Gastroesophageal sphincter (tissue), 4 donors: ENCODE measurements at regions not wholly inside any gene's neighbourhood (a gene's known extent, or its start where the extent isn't known, plus 50 kb on each side); places are given as distances from the start of the nearest gene placed in this dataset.

ENCODE experiments used
- ATAC-seq: fragments of 150-250 bp; one replicate; pipeline ENCODE4 v1.9.1; 2016; ENCODE audit warnings: mild to moderate bottlenecking, moderate library complexity
- H3K27ac ChIP-seq, 4 donors: fragments of 200-600 bp; sonication (generic) in 3 of 4; 1 replicate in 3 of 4; 2 replicates in 1 of 4; pipeline ENCODE4 v1.5.1; 2016 to 2019
- H3K27me3 ChIP-seq: fragments of 200-600 bp; sonication (generic); one replicate; pipeline ENCODE4 v1.5.1; 2019
- H3K36me3 ChIP-seq, 2 donors: fragments of 200-600 bp; sonication (generic); one replicate each; pipeline ENCODE4 v1.5.1; 2019; ENCODE audit warnings: control low read depth in 1 of 2
- H3K4me1 ChIP-seq, 3 donors: fragments of 200-600 bp; sonication (generic); 1 replicate in 2 of 3; 2 replicates in 1 of 3; pipeline ENCODE4 v1.5.1; 2016 to 2019; ENCODE audit warnings: control low read depth in 2 of 3
- H3K4me3 ChIP-seq, 2 donors: fragments of 200-600 bp; sonication (generic); one replicate each; pipeline ENCODE4 v1.5.1; 2019; ENCODE audit warnings: mild to moderate bottlenecking in 1 of 2, moderate library complexity in 1 of 2
- H3K9me3 ChIP-seq, 3 donors: fragments of 200-600 bp; sonication (generic); one replicate each; pipeline ENCODE4 v1.5.1; 2017 to 2019; ENCODE audit warnings: control low read depth in 2 of 3
- CTCF ChIP-seq, 4 experiments: fragments of 200-600 bp in 2 of 4; fragments of 450-650 bp in 2 of 4; sonication (generic) in 1 of 4; IDR thresholded peaks; one replicate each; pipeline ENCODE4 v1.5.1; 2017 to 2019; ENCODE audit warnings: antibody characterized with exemption in 4 of 4, mild to moderate bottlenecking in 2 of 4, moderate library complexity in 2 of 4
- EP300 ChIP-seq: sonication (generic); formaldehyde crosslinking; IDR thresholded peaks from one replicate; pipeline ENCODE4 v1.6.1; 2017; ENCODE audit warnings: antibody characterized with exemption, mild to moderate bottlenecking
- POLR2A ChIP-seq, 2 donors: fragments of 450-650 bp; IDR thresholded peaks; one replicate each; pipeline ENCODE4 v1.6.1; 2017; ENCODE audit warnings: antibody characterized with exemption in 2 of 2, mild to moderate bottlenecking in 2 of 2, moderate library complexity in 1 of 2
- POLR2AphosphoS5 ChIP-seq: sonication (generic); formaldehyde crosslinking; IDR thresholded peaks from one replicate; pipeline ENCODE4 v1.6.1; 2017; ENCODE audit warnings: antibody characterized with exemption
- WGBS, 2 donors: methylation state at CpG; one replicate each; pipeline ENCODE4 v1.1.5; 2018; ENCODE audit warnings: low coverage in 1 of 2; 5-methylcytosine and 5-hydroxymethylcytosine counted together

- WGBS, 2 donors: 81 to 93% methylated on average over 3 of the region's 3 CpGs
- no peaks in the 10 kb centered on the region for H3K9me3 ChIP-seq
- H3K27me3 ChIP-seq: no peaks in the 10 kb centered on the region
- no peak overlapping the region for H3K27ac ChIP-seq
- TF ChIP-seq POLR2A (IDR thresholded peaks at IDR 0.05) (no peak), EP300 (no peak), CTCF (IDR thresholded peaks at IDR 0.05) (no peak), POLR2AphosphoS5 (no peak)
- no peak for ATAC-seq
- no peak overlapping the region for H3K4me3 ChIP-seq
- no peaks in the 10 kb centered on the region for H3K36me3 ChIP-seq
- peaks cover 0 to 17% (median 0%) of the 10 kb centered on the region in 3 donors for H3K4me1 ChIP-seq
Observed at GRCh38 chr12:67520606-67521005, 127.9 kb upstream of the DYRK2 start.

DNA sequence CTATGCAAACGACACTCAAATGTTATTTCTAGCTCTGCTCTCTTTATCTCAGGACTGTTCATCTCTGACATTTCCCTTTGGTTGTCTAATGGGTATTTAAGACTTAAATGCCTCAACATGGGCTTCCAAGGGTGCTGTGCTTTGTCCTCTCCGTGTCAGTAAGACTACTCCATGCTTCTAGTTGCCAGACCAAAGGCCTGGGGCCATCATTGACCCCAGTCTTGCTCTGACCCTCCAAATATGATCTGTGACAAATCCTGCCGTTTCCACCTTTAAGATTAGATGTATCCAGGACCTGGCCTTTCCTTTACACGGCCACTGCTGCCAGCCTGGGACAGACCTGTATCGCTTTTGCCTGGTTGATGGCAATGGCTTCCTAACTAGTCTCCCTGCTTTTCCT lies 126.3 kb upstream of the DYRK2 start:
- peaks cover 0 to under 1% (median 0%) of the 10 kb centered on the region in 3 donors for H3K4me1 ChIP-seq
- no peak for TF ChIP-seq EP300
- no peak for TF ChIP-seq POLR2A (IDR thresholded peaks at IDR 0.05)
- TF ChIP-seq CTCF (IDR thresholded peaks at IDR 0.05): no peak
- TF ChIP-seq POLR2AphosphoS5: no peak
- H3K9me3 ChIP-seq: no peaks in the 10 kb centered on the region
- WGBS, 2 donors: 57 to 68% methylated on average over 2 to 5 of the region's 5 CpGs
- no peak overlapping the region for H3K4me3 ChIP-seq
- ATAC-seq: no peak
- no peaks in the 10 kb centered on the region for H3K27me3 ChIP-seq
- no peaks in the 10 kb centered on the region for H3K36me3 ChIP-seq
- no peak overlapping the region for H3K27ac ChIP-seq

DNA sequence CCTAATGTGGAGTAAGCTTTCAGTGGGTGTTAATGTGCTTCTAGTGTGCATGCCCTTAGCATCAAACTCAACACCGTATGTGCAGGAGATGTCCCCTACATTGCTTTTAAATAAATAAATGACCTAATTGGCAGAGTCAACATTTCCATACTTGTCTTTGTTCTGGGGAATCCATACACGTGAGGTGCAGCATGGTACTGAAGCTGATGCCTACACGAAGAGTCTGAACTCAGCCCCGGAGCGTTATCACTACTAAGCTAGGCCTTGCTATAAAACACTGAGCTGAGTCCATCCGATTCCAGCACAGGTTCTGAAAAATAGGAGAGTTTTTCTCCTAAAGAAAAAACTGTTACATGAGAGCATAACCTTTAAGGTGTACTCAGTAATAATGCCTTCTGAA lies 125.0 kb upstream of the DYRK2 start:
- WGBS, 2 donors: 96 to 100% methylated on average over 4 to 6 of the region's 6 CpGs
- H3K9me3 ChIP-seq: no peaks in the 10 kb centered on the region
- H3K27me3 ChIP-seq: no peaks in the 10 kb centered on the region
- no peaks in the 10 kb centered on the region for H3K36me3 ChIP-seq
- TF ChIP-seq POLR2A (IDR thresholded peaks at IDR 0.05): no peak
- no peak for TF ChIP-seq POLR2AphosphoS5
- no peak for TF ChIP-seq CTCF (IDR thresholded peaks at IDR 0.05)
- TF ChIP-seq EP300: no peak
- no peak overlapping the region for H3K4me3 ChIP-seq
- H3K27ac ChIP-seq: no peak overlapping the region
- no peaks in the 10 kb centered on the region for H3K4me1 ChIP-seq
- ATAC-seq: no peak

- no peaks in the 10 kb centered on the region for H3K9me3 ChIP-seq
- H3K4me1 ChIP-seq: no peaks in the 10 kb centered on the region
- no peak overlapping the region for H3K4me3 ChIP-seq
- H3K27ac ChIP-seq: no peak overlapping the region
- TF ChIP-seq CTCF (IDR thresholded peaks at IDR 0.05) (no peak), EP300 (no peak), POLR2AphosphoS5 (no peak), POLR2A (IDR thresholded peaks at IDR 0.05) (no peak)
- H3K27me3 ChIP-seq: no peaks in the 10 kb centered on the region
- H3K36me3 ChIP-seq: no peaks in the 10 kb centered on the region
- WGBS, 2 donors: 65 to 79% methylated on average over 8 to 11 of the region's 11 CpGs
- no peak for ATAC-seq
Observed at GRCh38 chr12:67524861-67525616, 123.5 kb upstream of the DYRK2 start.

DNA sequence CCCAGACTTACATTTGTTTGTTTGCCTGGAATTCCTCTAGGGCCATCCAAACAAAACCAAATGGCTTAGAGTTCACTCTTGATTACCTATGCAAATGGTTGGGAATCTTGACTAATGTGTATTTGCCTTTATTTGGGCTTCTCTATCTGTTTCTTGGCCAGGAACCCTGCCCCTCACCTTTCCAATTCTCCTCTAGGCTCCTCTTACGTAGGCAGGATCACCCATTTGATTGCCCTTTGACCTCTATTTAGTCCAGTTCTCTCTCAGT lies 123.0 kb upstream of the DYRK2 start:
- 100% methylated on average over 1 of the region's 1 CpG; no CpG with 5 or more reads in 1 of the 2 donors for WGBS, 2 donors
- H3K27ac ChIP-seq: no peak overlapping the region

More for the DNA sequence above, 123.0 kb upstream of the DYRK2 start:
- no peak for ATAC-seq
- no peak overlapping the region for H3K4me3 ChIP-seq
- H3K9me3 ChIP-seq: no peaks in the 10 kb centered on the region
- H3K4me1 ChIP-seq: no peaks in the 10 kb centered on the region
- no peak for TF ChIP-seq EP300
- TF ChIP-seq POLR2A (IDR thresholded peaks at IDR 0.05): no peak
- no peak for TF ChIP-seq POLR2AphosphoS5
- H3K36me3 ChIP-seq: no peaks in the 10 kb centered on the region
- no peaks in the 10 kb centered on the region for H3K27me3 ChIP-seq
